GM23338 (cell line): ENCODE measurements at regions not wholly inside any gene's neighbourhood (a gene's known extent, or its start where the extent isn't known, plus 50 kb on each side); places are given as distances from the start of the nearest gene placed in this dataset.

ENCODE experiments used
- ATAC-seq: fragments of 200-7000 bp; cut with Tn5 transposase; 3 replicates; pipeline ENCODE4 v1.9.1; 2020
- DNase-seq: peaks from one replicate; pipeline ENCODE4 v3.0.0-alpha.2; 2015; ENCODE audit warnings: low spot score
- H2AFZ ChIP-seq: fragments of 200-600 bp; sonication (generic); 2 replicates; pipeline ENCODE4 v1.8.0; 2016; ENCODE audit warnings: antibody characterized with exemption, mild to moderate bottlenecking, moderate library complexity
- H3F3A ChIP-seq: fragments of 200-600 bp; sonication (generic); replicated peaks from 2 replicates; pipeline ENCODE4 v1.8.0; 2017; ENCODE audit warnings: antibody characterized with exemption, mixed run types, low read depth
- H3K27ac ChIP-seq: fragments of 200-600 bp; sonication (generic); 2 replicates; pipeline ENCODE4 v1.6.1; 2016; ENCODE audit warnings: low read depth
- H3K27me3 ChIP-seq: fragments of 200-600 bp; sonication (generic); 2 replicates; pipeline ENCODE4 v1.8.0; 2016; ENCODE audit warnings: mild to moderate bottlenecking, mixed run types, moderate library complexity; ENCODE audit not compliant: insufficient read depth
- H3K36me3 ChIP-seq: fragments of 200-600 bp; sonication (generic); 2 replicates; pipeline ENCODE4 v1.8.0; 2016; ENCODE audit warnings: mild to moderate bottlenecking; ENCODE audit not compliant: insufficient read depth
- H3K4me1 ChIP-seq: fragments of 200-600 bp; sonication (generic); 2 replicates; pipeline ENCODE4 v1.8.0; 2016; ENCODE audit warnings: mild to moderate bottlenecking, moderate library complexity; ENCODE audit not compliant: insufficient read depth
- H3K4me2 ChIP-seq: fragments of 200-600 bp; sonication (generic); 2 replicates; pipeline ENCODE4 v1.7.1; 2017; ENCODE audit warnings: mixed run types
- H3K4me3 ChIP-seq: fragments of 200-600 bp; sonication (generic); 2 replicates; pipeline ENCODE4 v1.6.1; 2016; ENCODE audit warnings: mixed run types
- H3K79me2 ChIP-seq: fragments of 200-600 bp; sonication (generic); replicated peaks from 2 replicates; pipeline ENCODE4 v1.8.0; 2017; ENCODE audit warnings: mild to moderate bottlenecking; ENCODE audit not compliant: insufficient read depth
- H3K9me2 ChIP-seq: fragments of 200-600 bp; sonication (generic); 2 replicates; pipeline ENCODE4 v1.8.0; 2017; ENCODE audit not compliant: insufficient read depth
- H4K20me1 ChIP-seq: fragments of 200-600 bp; sonication (generic); replicated peaks from 2 replicates; pipeline ENCODE4 v1.8.0; 2017; ENCODE audit warnings: mild to moderate bottlenecking; ENCODE audit not compliant: insufficient read depth
- H3K27ac Mint-ChIP-seq: 2 replicates; pipeline ENCODE4 v1.8.0; 2020; ENCODE audit warnings: inconsistent platforms, mild to moderate bottlenecking, moderate library complexity, mixed read lengths
- H3K27me3 Mint-ChIP-seq: 3 replicates; pipeline ENCODE4 v1.8.0; 2022; ENCODE audit warnings: low read depth, mild to moderate bottlenecking, moderate library complexity, mixed read lengths, inconsistent platforms; ENCODE audit not compliant: insufficient read depth, poor library complexity
- H3K36me3 Mint-ChIP-seq: 3 replicates; pipeline ENCODE4 v1.8.0; 2021; ENCODE audit warnings: low read depth, mild to moderate bottlenecking, inconsistent platforms, moderate library complexity, mixed read lengths
- H3K4me1 Mint-ChIP-seq: 3 replicates; pipeline ENCODE4 v1.8.0; 2020; ENCODE audit warnings: mild to moderate bottlenecking, inconsistent platforms, mixed read lengths
- H3K4me3 Mint-ChIP-seq: 3 replicates; pipeline ENCODE4 v1.8.0; 2021; ENCODE audit warnings: moderate library complexity, mild to moderate bottlenecking, inconsistent platforms, mixed read lengths
- H3K9me3 Mint-ChIP-seq: 3 replicates; pipeline ENCODE4 v1.8.0; 2020; ENCODE audit warnings: moderate library complexity, mild to moderate bottlenecking, inconsistent platforms, mixed read lengths
- EZH2phosphoT487 ChIP-seq: fragments of 200-600 bp; sonication (generic); IDR thresholded peaks from one replicate; pipeline ENCODE4 v1.8.1; 2018; ENCODE audit warnings: antibody characterized with exemption; ENCODE audit not compliant: unreplicated experiment
- STAT1 ChIP-seq: IDR thresholded peaks from one replicate; pipeline ENCODE4 v1.6.1; 2016; ENCODE audit warnings: antibody characterized with exemption; ENCODE audit not compliant: unreplicated experiment
- ZNF114 ChIP-seq: fragments of 250-450 bp; sonication (Bioruptor Pico); IDR thresholded peaks from 2 replicates; pipeline ENCODE4 v1.5.0; 2020; ENCODE audit warnings: mild to moderate bottlenecking, moderate library complexity
- ZNF331 ChIP-seq: fragments of 250-450 bp; sonication (Bioruptor Pico); IDR thresholded peaks from 2 replicates; pipeline ENCODE4 v1.5.0; 2020; ENCODE audit warnings: low read depth, mild to moderate bottlenecking, moderate library complexity
- TF ChIP-seq, protein P1 (sequence below): IDR thresholded peaks from one replicate; pipeline ENCODE4 v1.6.1; 2018; ENCODE audit warnings: antibody characterized with exemption; ENCODE audit not compliant: unreplicated experiment
- TF ChIP-seq, protein P2 (sequence below), 2 experiments: fragments of 200-600 bp in 1 of 2; sonication (generic) in 1 of 2; conservative IDR thresholded peaks; 2 replicates each; pipeline versions ENCODE4 v1.5.1 to v1.6.1; 2016 to 2017; ENCODE audit warnings: antibody characterized with exemption in 2 of 2, low read depth in 2 of 2, mild to moderate bottlenecking in 2 of 2, moderate library complexity in 1 of 2
- TF ChIP-seq, protein P3 (sequence below): fragments of 250-450 bp; sonication (Bioruptor Pico); IDR thresholded peaks from 2 replicates; pipeline ENCODE4 v1.5.0; 2020; ENCODE audit warnings: mild to moderate bottlenecking, moderate library complexity
- TF ChIP-seq, protein P4 (sequence below): IDR thresholded peaks from 2 replicates; pipeline ENCODE4 v1.6.1; 2016; ENCODE audit warnings: antibody characterized with exemption

DNA sequence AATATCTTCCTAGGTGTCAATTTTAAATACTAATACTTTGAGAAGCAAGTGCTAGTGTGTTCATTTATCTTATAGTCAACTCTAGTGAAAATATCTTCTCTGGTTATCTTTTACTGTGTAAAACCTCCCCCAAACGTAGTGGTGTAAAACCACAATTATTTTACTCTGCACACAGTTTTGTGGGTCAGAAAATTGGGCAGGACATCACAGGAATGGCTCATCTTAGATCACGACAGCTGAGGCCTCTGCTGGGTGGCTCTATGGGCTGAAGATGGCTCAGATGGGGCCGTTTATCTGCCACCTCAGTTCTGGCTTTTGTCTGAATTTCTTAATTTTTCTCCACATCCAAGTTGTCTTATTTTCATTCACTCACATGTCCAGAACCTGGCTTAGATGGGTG is 457.2 kb upstream of the ACTBL2 start:
- H3K9me2 ChIP-seq = no peaks in the 10 kb centered on the region; the same call in 1 of the 2 replicates
- no peak overlapping the region for H2AFZ ChIP-seq
- no peaks in the 10 kb centered on the region for H3F3A ChIP-seq
- TF ChIP-seq ZNF114 (CRISPR knock-in tag) = no peak
- TF ChIP-seq, protein P1, sequence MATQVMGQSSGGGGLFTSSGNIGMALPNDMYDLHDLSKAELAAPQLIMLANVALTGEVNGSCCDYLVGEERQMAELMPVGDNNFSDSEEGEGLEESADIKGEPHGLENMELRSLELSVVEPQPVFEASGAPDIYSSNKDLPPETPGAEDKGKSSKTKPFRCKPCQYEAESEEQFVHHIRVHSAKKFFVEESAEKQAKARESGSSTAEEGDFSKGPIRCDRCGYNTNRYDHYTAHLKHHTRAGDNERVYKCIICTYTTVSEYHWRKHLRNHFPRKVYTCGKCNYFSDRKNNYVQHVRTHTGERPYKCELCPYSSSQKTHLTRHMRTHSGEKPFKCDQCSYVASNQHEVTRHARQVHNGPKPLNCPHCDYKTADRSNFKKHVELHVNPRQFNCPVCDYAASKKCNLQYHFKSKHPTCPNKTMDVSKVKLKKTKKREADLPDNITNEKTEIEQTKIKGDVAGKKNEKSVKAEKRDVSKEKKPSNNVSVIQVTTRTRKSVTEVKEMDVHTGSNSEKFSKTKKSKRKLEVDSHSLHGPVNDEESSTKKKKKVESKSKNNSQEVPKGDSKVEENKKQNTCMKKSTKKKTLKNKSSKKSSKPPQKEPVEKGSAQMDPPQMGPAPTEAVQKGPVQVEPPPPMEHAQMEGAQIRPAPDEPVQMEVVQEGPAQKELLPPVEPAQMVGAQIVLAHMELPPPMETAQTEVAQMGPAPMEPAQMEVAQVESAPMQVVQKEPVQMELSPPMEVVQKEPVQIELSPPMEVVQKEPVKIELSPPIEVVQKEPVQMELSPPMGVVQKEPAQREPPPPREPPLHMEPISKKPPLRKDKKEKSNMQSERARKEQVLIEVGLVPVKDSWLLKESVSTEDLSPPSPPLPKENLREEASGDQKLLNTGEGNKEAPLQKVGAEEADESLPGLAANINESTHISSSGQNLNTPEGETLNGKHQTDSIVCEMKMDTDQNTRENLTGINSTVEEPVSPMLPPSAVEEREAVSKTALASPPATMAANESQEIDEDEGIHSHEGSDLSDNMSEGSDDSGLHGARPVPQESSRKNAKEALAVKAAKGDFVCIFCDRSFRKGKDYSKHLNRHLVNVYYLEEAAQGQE = no peak
- TF ChIP-seq, protein P2, sequence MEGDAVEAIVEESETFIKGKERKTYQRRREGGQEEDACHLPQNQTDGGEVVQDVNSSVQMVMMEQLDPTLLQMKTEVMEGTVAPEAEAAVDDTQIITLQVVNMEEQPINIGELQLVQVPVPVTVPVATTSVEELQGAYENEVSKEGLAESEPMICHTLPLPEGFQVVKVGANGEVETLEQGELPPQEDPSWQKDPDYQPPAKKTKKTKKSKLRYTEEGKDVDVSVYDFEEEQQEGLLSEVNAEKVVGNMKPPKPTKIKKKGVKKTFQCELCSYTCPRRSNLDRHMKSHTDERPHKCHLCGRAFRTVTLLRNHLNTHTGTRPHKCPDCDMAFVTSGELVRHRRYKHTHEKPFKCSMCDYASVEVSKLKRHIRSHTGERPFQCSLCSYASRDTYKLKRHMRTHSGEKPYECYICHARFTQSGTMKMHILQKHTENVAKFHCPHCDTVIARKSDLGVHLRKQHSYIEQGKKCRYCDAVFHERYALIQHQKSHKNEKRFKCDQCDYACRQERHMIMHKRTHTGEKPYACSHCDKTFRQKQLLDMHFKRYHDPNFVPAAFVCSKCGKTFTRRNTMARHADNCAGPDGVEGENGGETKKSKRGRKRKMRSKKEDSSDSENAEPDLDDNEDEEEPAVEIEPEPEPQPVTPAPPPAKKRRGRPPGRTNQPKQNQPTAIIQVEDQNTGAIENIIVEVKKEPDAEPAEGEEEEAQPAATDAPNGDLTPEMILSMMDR (conservative IDR thresholded peaks at IDR 0.05; ENCODE audit: low read depth in 2 of 2) = no peak
- TF ChIP-seq ZNF331 = no peak
- TF ChIP-seq, protein P3, sequence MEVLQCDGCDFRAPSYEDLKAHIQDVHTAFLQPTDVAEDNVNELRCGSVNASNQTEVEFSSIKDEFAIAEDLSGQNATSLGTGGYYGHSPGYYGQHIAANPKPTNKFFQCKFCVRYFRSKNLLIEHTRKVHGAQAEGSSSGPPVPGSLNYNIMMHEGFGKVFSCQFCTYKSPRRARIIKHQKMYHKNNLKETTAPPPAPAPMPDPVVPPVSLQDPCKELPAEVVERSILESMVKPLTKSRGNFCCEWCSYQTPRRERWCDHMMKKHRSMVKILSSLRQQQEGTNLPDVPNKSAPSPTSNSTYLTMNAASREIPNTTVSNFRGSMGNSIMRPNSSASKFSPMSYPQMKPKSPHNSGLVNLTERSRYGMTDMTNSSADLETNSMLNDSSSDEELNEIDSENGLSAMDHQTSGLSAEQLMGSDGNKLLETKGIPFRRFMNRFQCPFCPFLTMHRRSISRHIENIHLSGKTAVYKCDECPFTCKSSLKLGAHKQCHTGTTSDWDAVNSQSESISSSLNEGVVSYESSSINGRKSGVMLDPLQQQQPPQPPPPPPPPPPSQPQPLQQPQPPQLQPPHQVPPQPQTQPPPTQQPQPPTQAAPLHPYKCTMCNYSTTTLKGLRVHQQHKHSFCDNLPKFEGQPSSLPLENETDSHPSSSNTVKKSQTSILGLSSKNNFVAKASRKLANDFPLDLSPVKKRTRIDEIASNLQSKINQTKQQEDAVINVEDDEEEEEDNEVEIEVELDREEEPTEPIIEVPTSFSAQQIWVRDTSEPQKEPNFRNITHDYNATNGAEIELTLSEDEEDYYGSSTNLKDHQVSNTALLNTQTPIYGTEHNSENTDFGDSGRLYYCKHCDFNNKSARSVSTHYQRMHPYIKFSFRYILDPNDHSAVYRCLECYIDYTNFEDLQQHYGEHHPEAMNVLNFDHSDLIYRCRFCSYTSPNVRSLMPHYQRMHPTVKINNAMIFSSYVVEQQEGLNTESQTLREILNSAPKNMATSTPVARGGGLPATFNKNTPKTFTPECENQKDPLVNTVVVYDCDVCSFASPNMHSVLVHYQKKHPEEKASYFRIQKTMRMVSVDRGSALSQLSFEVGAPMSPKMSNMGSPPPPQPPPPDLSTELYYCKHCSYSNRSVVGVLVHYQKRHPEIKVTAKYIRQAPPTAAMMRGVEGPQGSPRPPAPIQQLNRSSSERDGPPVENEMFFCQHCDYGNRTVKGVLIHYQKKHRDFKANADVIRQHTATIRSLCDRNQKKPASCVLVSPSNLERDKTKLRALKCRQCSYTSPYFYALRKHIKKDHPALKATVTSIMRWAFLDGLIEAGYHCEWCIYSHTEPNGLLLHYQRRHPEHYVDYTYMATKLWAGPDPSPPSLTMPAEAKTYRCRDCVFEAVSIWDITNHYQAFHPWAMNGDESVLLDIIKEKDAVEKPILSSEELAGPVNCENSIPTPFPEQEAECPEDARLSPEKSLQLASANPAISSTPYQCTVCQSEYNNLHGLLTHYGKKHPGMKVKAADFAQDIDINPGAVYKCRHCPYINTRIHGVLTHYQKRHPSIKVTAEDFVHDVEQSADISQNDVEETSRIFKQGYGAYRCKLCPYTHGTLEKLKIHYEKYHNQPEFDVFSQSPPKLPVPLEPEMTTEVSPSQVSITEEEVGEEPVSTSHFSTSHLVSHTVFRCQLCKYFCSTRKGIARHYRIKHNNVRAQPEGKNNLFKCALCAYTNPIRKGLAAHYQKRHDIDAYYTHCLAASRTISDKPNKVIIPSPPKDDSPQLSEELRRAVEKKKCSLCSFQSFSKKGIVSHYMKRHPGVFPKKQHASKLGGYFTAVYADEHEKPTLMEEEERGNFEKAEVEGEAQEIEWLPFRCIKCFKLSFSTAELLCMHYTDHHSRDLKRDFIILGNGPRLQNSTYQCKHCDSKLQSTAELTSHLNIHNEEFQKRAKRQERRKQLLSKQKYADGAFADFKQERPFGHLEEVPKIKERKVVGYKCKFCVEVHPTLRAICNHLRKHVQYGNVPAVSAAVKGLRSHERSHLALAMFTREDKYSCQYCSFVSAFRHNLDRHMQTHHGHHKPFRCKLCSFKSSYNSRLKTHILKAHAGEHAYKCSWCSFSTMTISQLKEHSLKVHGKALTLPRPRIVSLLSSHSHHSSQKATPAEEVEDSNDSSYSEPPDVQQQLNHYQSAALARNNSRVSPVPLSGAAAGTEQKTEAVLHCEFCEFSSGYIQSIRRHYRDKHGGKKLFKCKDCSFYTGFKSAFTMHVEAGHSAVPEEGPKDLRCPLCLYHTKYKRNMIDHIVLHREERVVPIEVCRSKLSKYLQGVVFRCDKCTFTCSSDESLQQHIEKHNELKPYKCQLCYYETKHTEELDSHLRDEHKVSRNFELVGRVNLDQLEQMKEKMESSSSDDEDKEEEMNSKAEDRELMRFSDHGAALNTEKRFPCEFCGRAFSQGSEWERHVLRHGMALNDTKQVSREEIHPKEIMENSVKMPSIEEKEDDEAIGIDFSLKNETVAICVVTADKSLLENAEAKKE (CRISPR knock-in tag) = no peak
- TF ChIP-seq STAT1 = no peak
- TF ChIP-seq, protein P4, sequence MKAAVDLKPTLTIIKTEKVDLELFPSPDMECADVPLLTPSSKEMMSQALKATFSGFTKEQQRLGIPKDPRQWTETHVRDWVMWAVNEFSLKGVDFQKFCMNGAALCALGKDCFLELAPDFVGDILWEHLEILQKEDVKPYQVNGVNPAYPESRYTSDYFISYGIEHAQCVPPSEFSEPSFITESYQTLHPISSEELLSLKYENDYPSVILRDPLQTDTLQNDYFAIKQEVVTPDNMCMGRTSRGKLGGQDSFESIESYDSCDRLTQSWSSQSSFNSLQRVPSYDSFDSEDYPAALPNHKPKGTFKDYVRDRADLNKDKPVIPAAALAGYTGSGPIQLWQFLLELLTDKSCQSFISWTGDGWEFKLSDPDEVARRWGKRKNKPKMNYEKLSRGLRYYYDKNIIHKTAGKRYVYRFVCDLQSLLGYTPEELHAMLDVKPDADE = no peak
- no peak for TF ChIP-seq EZH2phosphoT487
- peaks cover 2% of the 10 kb centered on the region for H3K27me3 Mint-ChIP-seq
- H3K27ac ChIP-seq = no peak overlapping the region
- H3K27ac Mint-ChIP-seq = no peak overlapping the region
- ATAC-seq = no peak
- H3K4me1 Mint-ChIP-seq = no peaks in the 10 kb centered on the region
- DNase-seq = no peak
- H3K4me3 ChIP-seq = no peak overlapping the region
- no peak overlapping the region for H3K4me3 Mint-ChIP-seq
- no peaks in the 10 kb centered on the region for H3K36me3 ChIP-seq
- no peaks in the 10 kb centered on the region for H3K27me3 ChIP-seq
- H3K36me3 Mint-ChIP-seq = no peaks in the 10 kb centered on the region
- H3K4me2 ChIP-seq = no peak overlapping the region
- H4K20me1 ChIP-seq = no peaks in the 10 kb centered on the region
- no peaks in the 10 kb centered on the region for H3K4me1 ChIP-seq
- H3K9me3 Mint-ChIP-seq = peaks cover 4% of the 10 kb centered on the region; the same call in 1 of the 3 replicates
- no peaks in the 10 kb centered on the region for H3K79me2 ChIP-seq
